ENCODE measurements at regions not wholly inside any gene's neighbourhood (a gene's known extent, or its start where the extent isn't known, plus 50 kb on each side); places are given as distances from the start of the nearest gene placed in this dataset.
A peak's percentile ranks its signal among the peaks of the same experiment; 100 is the strongest.

GRCh38 chr13:103638706-103639105 lies 572.5 kb upstream of the SLC10A2 start:
- 57% methylated on average over 2 of the region's 2 CpGs for WGBS (ENCODE audit: insufficient coverage, low coverage, low lambda C conversion rate, missing lambda C conversion rate)
- Histone ChIP-seq H3K36me3 (no peaks in the 10 kb centered on the region), H3K27me3 (no peaks in the 10 kb centered on the region), H3K27ac (no peak overlapping the region), H3K4me3 (no peak overlapping the region), H3K4me1 (peaks cover 0 to 20% (median 7%) of the 10 kb centered on the region in 4 donors), H3K9me3 (no peaks in the 10 kb centered on the region)
- TF ChIP-seq CTCF (IDR thresholded peaks at IDR 0.05) (no peak), POLR2A (IDR thresholded peaks at IDR 0.05) (no peak)
- no peak for DNase-seq
- ATAC-seq, result peak in 1 of 4 donors; percentile 16
- intact Hi-C loops (cut with DNase I), result no loop called here

- ATAC-seq (no peak), DNase-seq (no peak)
- Histone ChIP-seq H3K4me3 (no peak overlapping the region), H3K36me3 (no peaks in the 10 kb centered on the region), H3K27me3 (no peaks in the 10 kb centered on the region), H3K4me1 (peaks cover 0 to 9% (median 2%) of the 10 kb centered on the region in 4 donors), H3K9me3 (no peaks in the 10 kb centered on the region), H3K27ac (no peak overlapping the region)
- TF ChIP-seq POLR2A (IDR thresholded peaks at IDR 0.05) (no peak), CTCF (IDR thresholded peaks at IDR 0.05) (no peak)
- intact Hi-C loops (cut with DNase I), result no loop called here
- WGBS (ENCODE audit: insufficient coverage, low coverage, low lambda C conversion rate, missing lambda C conversion rate), result 80% methylated on average over 2 of the region's 2 CpGs
Observed at GRCh38 chr13:103634066-103634465, 567.8 kb upstream of the SLC10A2 start.

- TF ChIP-seq POLR2A (IDR thresholded peaks at IDR 0.05), result no peak
- no peak for TF ChIP-seq CTCF (IDR thresholded peaks at IDR 0.05)
- intact Hi-C loops (cut with DNase I), result no loop called here
- DNase-seq (no peak), ATAC-seq (no peak)
- WGBS (ENCODE audit: insufficient coverage, low coverage, low lambda C conversion rate, missing lambda C conversion rate), result 76% methylated on average over 3 of the region's 5 CpGs
- Histone ChIP-seq H3K27me3 (no peaks in the 10 kb centered on the region), H3K4me3 (no peak overlapping the region), H3K27ac (no peak overlapping the region), H3K9me3 (no peaks in the 10 kb centered on the region), H3K36me3 (no peaks in the 10 kb centered on the region), H3K4me1 (no peaks in the 10 kb centered on the region)
Observed at GRCh38 chr13:103625194-103625593, 559.0 kb upstream of the SLC10A2 start.

- H3K4me3 ChIP-seq, result no peak overlapping the region
- no peaks in the 10 kb centered on the region for H3K27me3 ChIP-seq
- 80% methylated on average over 1 of the region's 1 CpG for WGBS (ENCODE audit: insufficient coverage, low coverage, low lambda C conversion rate, missing lambda C conversion rate)
- H3K4me1 ChIP-seq, result no peaks in the 10 kb centered on the region
- intact Hi-C loops (cut with DNase I), result no loop called here
- H3K36me3 ChIP-seq, result no peaks in the 10 kb centered on the region
- no peaks in the 10 kb centered on the region for H3K9me3 ChIP-seq
- TF ChIP-seq POLR2A (IDR thresholded peaks at IDR 0.05), result no peak
- TF ChIP-seq CTCF (IDR thresholded peaks at IDR 0.05), result no peak
- ATAC-seq (no peak), DNase-seq (no peak)
- no peak overlapping the region for H3K27ac ChIP-seq
Observed at GRCh38 chr13:103618151-103618550, 551.9 kb upstream of the SLC10A2 start.

GRCh38 chr13:103615771-103616170 lies 549.6 kb upstream of the SLC10A2 start:
- intact Hi-C loops (cut with DNase I), result no loop called here
- Histone ChIP-seq H3K4me1 (no peaks in the 10 kb centered on the region), H3K4me3 (no peak overlapping the region), H3K27ac (no peak overlapping the region), H3K27me3 (no peaks in the 10 kb centered on the region), H3K9me3 (no peaks in the 10 kb centered on the region), H3K36me3 (no peaks in the 10 kb centered on the region)
- ATAC-seq (no peak), DNase-seq (no peak)
- TF ChIP-seq CTCF (IDR thresholded peaks at IDR 0.05) (no peak), POLR2A (IDR thresholded peaks at IDR 0.05) (no peak)
- 93% methylated on average over 4 of the region's 4 CpGs for WGBS (ENCODE audit: insufficient coverage, low coverage, low lambda C conversion rate, missing lambda C conversion rate)

Measured in right lobe of liver (tissue), 6 donors.